Lower lobe of right lung (tissue), 2 donors: ENCODE measurements at regions not wholly inside any gene's neighbourhood (a gene's known extent, or its start where the extent isn't known, plus 50 kb on each side); places are given as distances from the start of the nearest gene placed in this dataset.

ENCODE experiments used
- ATAC-seq, 2 donors: fragments of 200-7000 bp; cut with Tn5 transposase; one replicate each; pipeline ENCODE4 v1.9.1; 2020 to 2022; ENCODE audit warnings: mild to moderate bottlenecking in 2 of 2, moderate library complexity in 2 of 2
- DNase-seq: peaks from one replicate; pipeline ENCODE4 v3.0.0-alpha.2; 2020
- H3K27ac ChIP-seq: fragments of 200-600 bp; one replicate; pipeline ENCODE4 v1.8.0; 2022
- H3K27me3 ChIP-seq: fragments of 200-600 bp; one replicate; pipeline ENCODE4 v1.8.0; 2022; ENCODE audit warnings: low read depth
- H3K36me3 ChIP-seq: fragments of 200-600 bp; one replicate; pipeline ENCODE4 v1.8.0; 2022; ENCODE audit warnings: mild to moderate bottlenecking
- H3K4me1 ChIP-seq: fragments of 200-600 bp; one replicate; pipeline ENCODE4 v1.8.0; 2022
- H3K4me3 ChIP-seq: fragments of 200-600 bp; one replicate; pipeline ENCODE4 v1.8.0; 2022; ENCODE audit warnings: mild to moderate bottlenecking
- H3K9me3 ChIP-seq: fragments of 200-600 bp; one replicate; pipeline ENCODE4 v1.8.0; 2022
- intact Hi-C: fragments of 100-400 bp; cut with DNase I; formaldehyde crosslinking; loops from one replicate; pipeline ENCODE4 v1.11.0; 2022
- TF ChIP-seq, protein P1 (sequence below): fragments of 200-600 bp; IDR thresholded peaks from one replicate; pipeline ENCODE4 v1.8.0; 2022; ENCODE audit warnings: antibody characterized with exemption, mild to moderate bottlenecking
- donor health status: DM: no; HTN: yes; CAD: no; lungs with severe emphysema.

DNA sequence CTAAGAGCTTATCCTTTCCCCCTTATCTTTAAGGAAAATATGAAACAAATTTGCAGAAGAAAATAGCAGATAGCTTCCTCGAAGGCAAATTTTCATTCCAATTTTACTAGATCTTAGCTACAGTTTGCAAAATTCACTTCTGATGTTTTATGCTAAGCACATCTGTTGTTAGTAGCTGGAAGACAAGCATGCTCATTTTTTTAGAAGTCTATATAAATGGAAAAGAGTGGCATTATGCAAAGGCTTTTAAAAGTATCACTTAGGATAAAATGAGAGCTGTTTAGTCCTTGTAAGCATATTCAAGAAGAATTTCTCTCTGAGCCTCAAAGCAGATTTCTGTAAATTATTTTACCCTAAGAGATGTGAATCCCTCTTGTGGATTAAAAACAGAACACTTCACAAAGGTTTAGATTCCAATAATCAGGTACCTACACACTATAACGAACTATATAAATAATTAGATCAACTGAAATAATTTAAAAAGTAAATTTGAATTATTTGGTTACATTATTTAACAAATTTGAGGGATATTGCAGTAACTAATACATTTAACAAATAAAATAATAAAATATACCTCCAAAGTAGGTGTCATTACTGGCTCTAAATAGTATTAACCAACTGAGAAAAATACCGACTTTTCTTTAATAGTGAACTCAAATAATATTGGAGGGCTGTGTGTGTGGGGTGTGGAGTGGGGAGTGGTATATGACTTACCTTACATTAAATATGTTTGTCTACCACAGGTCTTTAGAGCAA, 307.1 kb downstream of the SEMA3D start:
- no peak for ATAC-seq
- no peaks in the 10 kb centered on the region for H3K27me3 ChIP-seq

DNA sequence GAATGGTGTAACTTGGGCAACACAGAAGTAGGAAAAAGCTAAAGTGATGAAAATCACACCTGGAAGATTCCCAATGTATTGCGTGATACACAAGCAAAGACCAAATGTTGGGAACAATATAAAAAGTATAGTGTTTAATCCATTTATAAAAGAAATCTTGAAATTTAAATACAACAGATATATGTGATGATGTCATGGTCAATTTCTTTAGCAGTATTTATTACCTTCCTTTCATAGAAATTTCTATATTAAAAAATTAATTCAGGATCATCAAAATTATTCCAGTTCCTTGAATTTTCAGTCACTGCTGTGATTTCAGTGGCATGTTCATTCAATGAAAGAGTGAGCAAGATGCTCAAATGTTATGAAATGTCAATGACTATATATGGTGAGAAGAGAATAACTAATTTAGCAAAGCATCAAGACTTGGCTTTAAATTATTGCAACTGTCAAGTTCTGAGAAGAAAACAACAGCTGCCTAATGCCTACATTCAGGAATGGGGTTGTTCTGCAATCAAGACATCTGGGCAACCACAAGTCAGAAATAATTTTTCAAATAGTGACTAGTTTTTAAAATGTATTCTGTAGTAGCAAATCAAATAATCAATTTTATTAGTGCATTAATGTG, 308.8 kb downstream of the SEMA3D start:
- H3K36me3 ChIP-seq = no peaks in the 10 kb centered on the region
- TF ChIP-seq, protein P1, sequence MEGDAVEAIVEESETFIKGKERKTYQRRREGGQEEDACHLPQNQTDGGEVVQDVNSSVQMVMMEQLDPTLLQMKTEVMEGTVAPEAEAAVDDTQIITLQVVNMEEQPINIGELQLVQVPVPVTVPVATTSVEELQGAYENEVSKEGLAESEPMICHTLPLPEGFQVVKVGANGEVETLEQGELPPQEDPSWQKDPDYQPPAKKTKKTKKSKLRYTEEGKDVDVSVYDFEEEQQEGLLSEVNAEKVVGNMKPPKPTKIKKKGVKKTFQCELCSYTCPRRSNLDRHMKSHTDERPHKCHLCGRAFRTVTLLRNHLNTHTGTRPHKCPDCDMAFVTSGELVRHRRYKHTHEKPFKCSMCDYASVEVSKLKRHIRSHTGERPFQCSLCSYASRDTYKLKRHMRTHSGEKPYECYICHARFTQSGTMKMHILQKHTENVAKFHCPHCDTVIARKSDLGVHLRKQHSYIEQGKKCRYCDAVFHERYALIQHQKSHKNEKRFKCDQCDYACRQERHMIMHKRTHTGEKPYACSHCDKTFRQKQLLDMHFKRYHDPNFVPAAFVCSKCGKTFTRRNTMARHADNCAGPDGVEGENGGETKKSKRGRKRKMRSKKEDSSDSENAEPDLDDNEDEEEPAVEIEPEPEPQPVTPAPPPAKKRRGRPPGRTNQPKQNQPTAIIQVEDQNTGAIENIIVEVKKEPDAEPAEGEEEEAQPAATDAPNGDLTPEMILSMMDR = no peak
- ATAC-seq = no peak
- H3K27me3 ChIP-seq = no peaks in the 10 kb centered on the region
- intact Hi-C loops = no loop called here
- H3K4me3 ChIP-seq = no peak overlapping the region
- H3K9me3 ChIP-seq = no peaks in the 10 kb centered on the region
- no peak overlapping the region for H3K27ac ChIP-seq
- no peak for DNase-seq
- no peaks in the 10 kb centered on the region for H3K4me1 ChIP-seq

More for the DNA sequence above, 307.1 kb downstream of the SEMA3D start:
- TF ChIP-seq, protein P1 = no peak
- H3K36me3 ChIP-seq = no peaks in the 10 kb centered on the region
- H3K27ac ChIP-seq = no peak overlapping the region
- H3K9me3 ChIP-seq = no peaks in the 10 kb centered on the region
- no peak overlapping the region for H3K4me3 ChIP-seq
- no peaks in the 10 kb centered on the region for H3K4me1 ChIP-seq
- intact Hi-C loops = no loop called here
- no peak for DNase-seq

DNA sequence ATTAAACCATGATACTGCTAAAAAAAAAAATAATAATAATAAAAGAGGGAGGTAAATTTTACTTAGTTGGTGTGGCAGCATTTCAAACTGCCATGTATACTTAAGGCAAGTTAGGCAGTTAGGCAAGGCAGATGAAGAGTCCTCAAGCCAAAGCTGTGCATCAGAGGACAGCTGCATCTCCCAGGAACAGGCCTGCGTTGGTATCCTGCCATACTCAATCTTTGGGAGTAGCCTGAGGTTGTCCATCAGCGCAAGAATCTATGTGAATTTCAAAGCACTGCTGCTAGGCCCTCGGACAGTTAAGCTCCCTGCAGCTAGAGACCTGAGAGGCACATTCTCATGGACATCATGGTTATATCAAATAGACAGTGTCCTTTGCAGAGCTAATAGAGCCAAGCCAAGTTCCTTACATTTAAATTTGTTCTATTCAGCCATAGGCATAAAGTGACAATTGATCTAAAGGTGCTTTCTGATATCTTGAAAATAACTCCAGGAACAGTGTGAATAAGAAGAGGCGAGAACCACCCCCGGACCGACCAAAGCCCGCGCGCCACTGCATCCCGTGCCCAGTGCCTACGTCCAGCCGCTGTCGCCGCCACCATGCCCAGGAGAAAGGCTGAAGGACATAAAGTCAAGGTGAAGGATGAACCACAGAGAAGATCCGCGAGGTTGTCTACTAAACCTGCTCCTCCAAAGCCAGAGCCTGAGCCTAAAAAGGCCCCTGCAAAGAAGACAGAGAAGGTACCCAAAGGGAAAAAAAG, 310.6 kb downstream of the SEMA3D start:
- no peak for ATAC-seq
- Histone ChIP-seq H3K4me1 (no peaks in the 10 kb centered on the region), H3K36me3 (no peaks in the 10 kb centered on the region), H3K9me3 (no peaks in the 10 kb centered on the region), H3K27me3 (no peaks in the 10 kb centered on the region), H3K27ac (no peak overlapping the region), H3K4me3 (no peak overlapping the region)
- TF ChIP-seq, protein P1 = no peak
- intact Hi-C loops = no loop called here
- no peak for DNase-seq

DNA sequence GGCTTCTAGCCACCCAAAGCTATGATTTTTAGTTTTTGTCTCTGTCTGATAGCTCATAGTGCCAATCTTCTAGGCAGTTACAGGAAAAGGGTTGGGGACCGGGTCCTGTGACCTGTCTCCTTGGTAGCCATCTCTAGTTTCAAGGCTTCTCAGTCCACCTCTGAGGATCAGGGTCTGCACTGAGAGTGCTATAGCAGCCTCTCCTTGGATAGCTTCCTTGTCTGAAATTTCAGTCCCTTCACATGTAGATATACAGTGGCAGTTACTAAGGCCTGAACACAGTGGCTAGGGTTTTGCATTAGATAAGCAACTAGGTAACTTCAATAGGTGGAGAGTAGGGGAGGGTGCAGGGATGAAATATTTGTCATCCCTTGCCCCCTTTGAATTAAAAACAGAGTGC, 321.3 kb downstream of the SEMA3D start:
- no peak for ATAC-seq
- no peaks in the 10 kb centered on the region for H3K9me3 ChIP-seq
- intact Hi-C loops = no loop called here
- H3K27me3 ChIP-seq = no peaks in the 10 kb centered on the region
- H3K4me3 ChIP-seq = no peak overlapping the region
- H3K27ac ChIP-seq = no peak overlapping the region
- H3K4me1 ChIP-seq = no peaks in the 10 kb centered on the region
- H3K36me3 ChIP-seq = no peaks in the 10 kb centered on the region
- TF ChIP-seq, protein P1 = no peak
- DNase-seq = no peak

GRCh38 chr7:84857336-84857735, 329.5 kb downstream of the SEMA3D start:
- Histone ChIP-seq H3K27ac (no peak overlapping the region), H3K27me3 (no peaks in the 10 kb centered on the region), H3K4me1 (no peaks in the 10 kb centered on the region), H3K36me3 (no peaks in the 10 kb centered on the region), H3K4me3 (no peak overlapping the region), H3K9me3 (no peaks in the 10 kb centered on the region)
- intact Hi-C loops = no loop called here
- DNase-seq (no peak), ATAC-seq (no peak)
- TF ChIP-seq, protein P1 = no peak
